ENCODE measurements at regions not wholly inside any gene's neighbourhood (a gene's known extent, or its start where the extent isn't known, plus 50 kb on each side); places are given as distances from the start of the nearest gene placed in this dataset.

GRCh38 chr20:40958598-40958997, 70.0 kb upstream of the TOP1 start:
- TF ChIP-seq CTCF (IDR thresholded peaks at IDR 0.05) (no peak), REST (IDR thresholded peaks at IDR 0.05; ENCODE audit: insufficient read depth in 1 of 2, low read depth in 2 of 2, low read length in 1 of 2) (no peak), TCF7L2 (IDR thresholded peaks at IDR 0.05; ENCODE audit: low read depth, low read length) (no peak), POLR2AphosphoS5 (IDR thresholded peaks at IDR 0.05; ENCODE audit: low read depth, low read length) (no peak), SIN3A (IDR thresholded peaks at IDR 0.05; ENCODE audit: borderline replicate concordance, insufficient read depth, low read depth, low read length) (no peak)

All from Panc1 (cell line).